OCI-LY1 (cell line): ENCODE measurements at regions not wholly inside any gene's neighbourhood (a gene's known extent, or its start where the extent isn't known, plus 50 kb on each side); places are given as distances from the start of the nearest gene placed in this dataset.

Experiments used
- H2AFZ ChIP-seq: fragments of 200-600 bp; sonication (generic), shearing (Covaris generic); 2 replicates; pipeline ENCODE4 v1.6.0; 2014; ENCODE audit warnings: antibody characterized with exemption, mild to moderate bottlenecking, low read length
- H3F3A ChIP-seq: fragments of 200-600 bp; sonication (generic), shearing (Covaris generic); 2 replicates; pipeline ENCODE4 v1.6.0; 2014; ENCODE audit warnings: mild to moderate bottlenecking, antibody characterized with exemption, low read length, moderate library complexity; ENCODE audit not compliant: insufficient read depth
- H3K27ac ChIP-seq: fragments of 200-600 bp; sonication (generic); 2 replicates; pipeline ENCODE4 v1.5.1; 2014; ENCODE audit warnings: low read length, mixed run types, mild to moderate bottlenecking, low read depth; ENCODE audit not compliant: poor library complexity, severe bottlenecking
- H3K27me3 ChIP-seq: fragments of 200-600 bp; sonication (generic); 2 replicates; pipeline ENCODE4 v1.6.0; 2014; ENCODE audit warnings: antibody characterized with exemption, mild to moderate bottlenecking, low read length, moderate library complexity; ENCODE audit not compliant: insufficient read depth
- H3K36me3 ChIP-seq: fragments of 200-600 bp; sonication (generic); 2 replicates; pipeline ENCODE4 v1.6.1; 2014; ENCODE audit warnings: mild to moderate bottlenecking, antibody characterized with exemption, low read length, moderate library complexity, mixed read lengths; ENCODE audit not compliant: insufficient read depth
- H3K4me1 ChIP-seq: fragments of 200-600 bp; sonication (generic); 2 replicates; pipeline ENCODE4 v1.5.1; 2014; ENCODE audit warnings: mild to moderate bottlenecking, low read length, moderate library complexity; ENCODE audit not compliant: insufficient read depth, severe bottlenecking
- H3K4me2 ChIP-seq: fragments of 200-600 bp; sonication (generic), shearing (Covaris generic); 2 replicates; pipeline ENCODE4 v1.6.1; 2014; ENCODE audit warnings: low read length
- H3K4me3 ChIP-seq: fragments of 200-600 bp; sonication (generic); 2 replicates; pipeline ENCODE4 v1.5.1; 2014; ENCODE audit warnings: low read length, low read depth, mild to moderate bottlenecking, mixed read lengths; ENCODE audit not compliant: poor library complexity, severe bottlenecking
- H3K79me2 ChIP-seq: fragments of 200-600 bp; shearing (Covaris generic); 2 replicates; pipeline ENCODE4 v1.6.1; 2016; ENCODE audit warnings: mixed run types, low read length, mixed read lengths; ENCODE audit not compliant: insufficient read depth
- H3K9ac ChIP-seq: fragments of 200-600 bp; sonication (generic), shearing (Covaris generic); 2 replicates; pipeline ENCODE4 v1.6.1; 2014; ENCODE audit warnings: mild to moderate bottlenecking, low read length, mixed read lengths
- H3K9me2 ChIP-seq: fragments of 200-600 bp; sonication (generic), shearing (Covaris generic); 2 replicates; pipeline ENCODE4 v1.6.1; 2014; ENCODE audit warnings: low read depth, mild to moderate bottlenecking, low read length, mixed read lengths
- H3K9me3 ChIP-seq: fragments of 200-600 bp; shearing (Covaris generic); 2 replicates; pipeline ENCODE4 v1.6.1; 2014; ENCODE audit warnings: low read length, mixed read lengths
- H4K20me1 ChIP-seq: fragments of 200-600 bp; sonication (generic), shearing (Covaris generic); 2 replicates; pipeline ENCODE4 v1.6.0; 2016; ENCODE audit warnings: mild to moderate bottlenecking, low read length; ENCODE audit not compliant: insufficient read depth
- CTCF ChIP-seq: fragments of 200-600 bp; sonication (generic), shearing (Covaris generic); IDR thresholded peaks from 2 replicates; pipeline ENCODE4 v1.5.1; 2017; ENCODE audit warnings: mild to moderate bottlenecking, antibody characterized with exemption, low read length, moderate library complexity, mixed read lengths
- EZH2 ChIP-seq: fragments of 200-600 bp; sonication (generic), shearing (Covaris generic); IDR thresholded peaks from 2 replicates; pipeline ENCODE4 v1.8.0; 2017; ENCODE audit warnings: borderline replicate concordance, mixed run types, mild to moderate bottlenecking, antibody characterized with exemption, low read length, moderate library complexity, mixed read lengths

- Histone ChIP-seq H3F3A (no peaks in the 10 kb centered on the region), H3K9ac (no peak overlapping the region), H3K36me3 (no peaks in the 10 kb centered on the region), H3K4me3 (no peak overlapping the region), H3K9me2 (no peaks in the 10 kb centered on the region), H4K20me1 (no peaks in the 10 kb centered on the region), H3K79me2 (no peaks in the 10 kb centered on the region), H3K27me3 (no peaks in the 10 kb centered on the region), H3K27ac (no peak overlapping the region), H2AFZ (no peak overlapping the region), H3K4me1 (no peaks in the 10 kb centered on the region), H3K9me3 (no peaks in the 10 kb centered on the region), H3K4me2 (no peak overlapping the region)
- TF ChIP-seq CTCF (no peak), EZH2 (no peak)
Measured at GRCh38 chr21:27806281-27806680, 839.4 kb upstream of the ADAMTS5 start.

- H3K9ac ChIP-seq: no peak overlapping the region
- no peaks in the 10 kb centered on the region for H3K9me3 ChIP-seq
- H3K27ac ChIP-seq: no peak overlapping the region
- no peaks in the 10 kb centered on the region for H3K9me2 ChIP-seq
- no peaks in the 10 kb centered on the region for H3K4me1 ChIP-seq
- H3K4me2 ChIP-seq: no peak overlapping the region
- H3K27me3 ChIP-seq: no peaks in the 10 kb centered on the region
- TF ChIP-seq EZH2 (no peak), CTCF (no peak)
- H4K20me1 ChIP-seq: no peaks in the 10 kb centered on the region
- no peak overlapping the region for H2AFZ ChIP-seq
- H3K4me3 ChIP-seq: no peak overlapping the region
- H3K36me3 ChIP-seq: no peaks in the 10 kb centered on the region
- no peaks in the 10 kb centered on the region for H3F3A ChIP-seq
- H3K79me2 ChIP-seq: no peaks in the 10 kb centered on the region
Measured at GRCh38 chr21:27805696-27806095, 838.8 kb upstream of the ADAMTS5 start.

GRCh38 chr21:27804515-27804914 lies 837.6 kb upstream of the ADAMTS5 start:
- Histone ChIP-seq H4K20me1 (no peaks in the 10 kb centered on the region), H3K27ac (no peak overlapping the region), H2AFZ (no peak overlapping the region), H3K9me2 (no peaks in the 10 kb centered on the region), H3K4me2 (no peak overlapping the region), H3F3A (no peaks in the 10 kb centered on the region), H3K79me2 (no peaks in the 10 kb centered on the region), H3K4me1 (no peaks in the 10 kb centered on the region), H3K27me3 (no peaks in the 10 kb centered on the region), H3K9ac (no peak overlapping the region), H3K36me3 (no peaks in the 10 kb centered on the region), H3K9me3 (no peaks in the 10 kb centered on the region), H3K4me3 (no peak overlapping the region)
- no peak for TF ChIP-seq EZH2
- TF ChIP-seq CTCF: no peak
